Panc1 (cell line): ENCODE measurements at regions not wholly inside any gene's neighbourhood (a gene's known extent, or its start where the extent isn't known, plus 50 kb on each side); places are given as distances from the start of the nearest gene placed in this dataset.

Source experiments
- TF ChIP-seq, protein P1 (sequence below): fragments of 450-650 bp; IDR thresholded peaks from 2 replicates; pipeline ENCODE4 v1.5.1; 2017; ENCODE audit warnings: mild to moderate bottlenecking
- TF ChIP-seq, protein P2 (sequence below), 2 experiments: IDR thresholded peaks; 2 replicates each; pipeline ENCODE4 v1.6.1; 2011 to 2012; ENCODE audit warnings: low read depth in 2 of 2, control low read depth in 1 of 2, low read length in 1 of 2, mild to moderate bottlenecking in 1 of 2, moderate library complexity in 1 of 2; ENCODE audit not compliant: insufficient read depth in 1 of 2

GRCh38 chr5:159456722-159457465 lies 126.6 kb upstream of the IL12B start:
- TF ChIP-seq, protein P1, sequence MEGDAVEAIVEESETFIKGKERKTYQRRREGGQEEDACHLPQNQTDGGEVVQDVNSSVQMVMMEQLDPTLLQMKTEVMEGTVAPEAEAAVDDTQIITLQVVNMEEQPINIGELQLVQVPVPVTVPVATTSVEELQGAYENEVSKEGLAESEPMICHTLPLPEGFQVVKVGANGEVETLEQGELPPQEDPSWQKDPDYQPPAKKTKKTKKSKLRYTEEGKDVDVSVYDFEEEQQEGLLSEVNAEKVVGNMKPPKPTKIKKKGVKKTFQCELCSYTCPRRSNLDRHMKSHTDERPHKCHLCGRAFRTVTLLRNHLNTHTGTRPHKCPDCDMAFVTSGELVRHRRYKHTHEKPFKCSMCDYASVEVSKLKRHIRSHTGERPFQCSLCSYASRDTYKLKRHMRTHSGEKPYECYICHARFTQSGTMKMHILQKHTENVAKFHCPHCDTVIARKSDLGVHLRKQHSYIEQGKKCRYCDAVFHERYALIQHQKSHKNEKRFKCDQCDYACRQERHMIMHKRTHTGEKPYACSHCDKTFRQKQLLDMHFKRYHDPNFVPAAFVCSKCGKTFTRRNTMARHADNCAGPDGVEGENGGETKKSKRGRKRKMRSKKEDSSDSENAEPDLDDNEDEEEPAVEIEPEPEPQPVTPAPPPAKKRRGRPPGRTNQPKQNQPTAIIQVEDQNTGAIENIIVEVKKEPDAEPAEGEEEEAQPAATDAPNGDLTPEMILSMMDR: no peak
- TF ChIP-seq, protein P2, sequence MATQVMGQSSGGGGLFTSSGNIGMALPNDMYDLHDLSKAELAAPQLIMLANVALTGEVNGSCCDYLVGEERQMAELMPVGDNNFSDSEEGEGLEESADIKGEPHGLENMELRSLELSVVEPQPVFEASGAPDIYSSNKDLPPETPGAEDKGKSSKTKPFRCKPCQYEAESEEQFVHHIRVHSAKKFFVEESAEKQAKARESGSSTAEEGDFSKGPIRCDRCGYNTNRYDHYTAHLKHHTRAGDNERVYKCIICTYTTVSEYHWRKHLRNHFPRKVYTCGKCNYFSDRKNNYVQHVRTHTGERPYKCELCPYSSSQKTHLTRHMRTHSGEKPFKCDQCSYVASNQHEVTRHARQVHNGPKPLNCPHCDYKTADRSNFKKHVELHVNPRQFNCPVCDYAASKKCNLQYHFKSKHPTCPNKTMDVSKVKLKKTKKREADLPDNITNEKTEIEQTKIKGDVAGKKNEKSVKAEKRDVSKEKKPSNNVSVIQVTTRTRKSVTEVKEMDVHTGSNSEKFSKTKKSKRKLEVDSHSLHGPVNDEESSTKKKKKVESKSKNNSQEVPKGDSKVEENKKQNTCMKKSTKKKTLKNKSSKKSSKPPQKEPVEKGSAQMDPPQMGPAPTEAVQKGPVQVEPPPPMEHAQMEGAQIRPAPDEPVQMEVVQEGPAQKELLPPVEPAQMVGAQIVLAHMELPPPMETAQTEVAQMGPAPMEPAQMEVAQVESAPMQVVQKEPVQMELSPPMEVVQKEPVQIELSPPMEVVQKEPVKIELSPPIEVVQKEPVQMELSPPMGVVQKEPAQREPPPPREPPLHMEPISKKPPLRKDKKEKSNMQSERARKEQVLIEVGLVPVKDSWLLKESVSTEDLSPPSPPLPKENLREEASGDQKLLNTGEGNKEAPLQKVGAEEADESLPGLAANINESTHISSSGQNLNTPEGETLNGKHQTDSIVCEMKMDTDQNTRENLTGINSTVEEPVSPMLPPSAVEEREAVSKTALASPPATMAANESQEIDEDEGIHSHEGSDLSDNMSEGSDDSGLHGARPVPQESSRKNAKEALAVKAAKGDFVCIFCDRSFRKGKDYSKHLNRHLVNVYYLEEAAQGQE (IDR thresholded peaks at IDR 0.05; ENCODE audit: insufficient read depth in 1 of 2, low read depth in 2 of 2, low read length in 1 of 2): no peak
